Heart left ventricle (tissue), 13 donors: ENCODE measurements at regions not wholly inside any gene's neighbourhood (a gene's known extent, or its start where the extent isn't known, plus 50 kb on each side); places are given as distances from the start of the nearest gene placed in this dataset.
"Not testable (repeated sequence)": the region's sequence is repeated elsewhere in the genome, so short reads cannot be mapped to it uniquely, and the experiment has no call there.

Experiments used
- CTCF ChIP-seq, 12 donors: fragments of 200-600 bp; sonication (generic) in 4 of 12; IDR thresholded peaks; one replicate each; pipeline versions ENCODE4 v1.5.0 to v1.8.0; 2018 to 2022; ENCODE audit warnings: antibody characterized with exemption in 12 of 12, mild to moderate bottlenecking in 5 of 12
- POLR2A ChIP-seq, 2 donors: fragments of 450-650 bp; IDR thresholded peaks; one replicate each; pipeline ENCODE4 v1.6.1; 2017; ENCODE audit warnings: antibody characterized with exemption in 2 of 2, mild to moderate bottlenecking in 2 of 2, moderate library complexity in 2 of 2
- donor health status: ischemic (EF 13 %, LVEDD 7.1; RV severe dilation, severe dysfunction).
- donor health status: DM: no; HTN: yes; CAD: no.
- donor health status: DM: no; HTN: no; CAD: no.
- donor health status: ischemic (EF 25% LVEDD 6.9; RV normal size, moderate dysfunction).
- donor health status: ischemic (EF 25% LVEDD 5.7; RV mildly dilated, moderate dysfunction).
- donor health status: ischemic (EF 35%, LVEDD 5.7; RV mildly dilated, moderate dysfunction).
- donor health status: nonischemic (EF 11% LVEDD 7.7; RV severe dilation, severe dysfunction).
- donor health status: DM: yes; HTN: yes; CAD: no.
- donor health status: PGD.
- donor health status: ischemic (EF 29% LVEDD 5.4; RV normal size, mild dysfunction).
- donor health status: nonischemic (EF 23%, LVEDD 6.1; RV moderate dilation, normal function).

DNA sequence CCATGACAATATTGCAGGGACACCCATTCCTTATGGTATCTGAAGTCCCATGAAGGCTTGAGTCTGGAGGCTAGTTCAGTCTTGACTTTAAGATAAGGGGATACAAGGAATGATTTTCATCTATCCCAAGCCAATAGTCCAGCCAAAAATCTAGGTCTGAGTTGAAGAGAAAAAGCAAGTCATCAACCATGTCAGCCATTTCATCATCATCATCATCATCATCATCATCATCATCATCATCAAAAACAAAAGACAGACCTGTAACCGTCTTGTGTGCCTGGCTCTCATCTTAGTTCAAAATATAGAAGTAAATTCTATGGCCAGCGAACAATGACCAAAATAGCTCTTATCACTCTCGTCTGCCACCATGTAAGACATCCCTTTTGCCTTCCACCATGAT lies 59.5 kb upstream of the FAM90A26 start:
- TF ChIP-seq POLR2A, CTCF (IDR thresholded peaks at IDR 0.05): not testable (repeated sequence)
